ENCODE measurements at regions not wholly inside any gene's neighbourhood (a gene's known extent, or its start where the extent isn't known, plus 50 kb on each side); places are given as distances from the start of the nearest gene placed in this dataset.
"Not testable (repeated sequence)": the region's sequence is repeated elsewhere in the genome, so short reads cannot be mapped to it uniquely, and the experiment has no call there.

DNA sequence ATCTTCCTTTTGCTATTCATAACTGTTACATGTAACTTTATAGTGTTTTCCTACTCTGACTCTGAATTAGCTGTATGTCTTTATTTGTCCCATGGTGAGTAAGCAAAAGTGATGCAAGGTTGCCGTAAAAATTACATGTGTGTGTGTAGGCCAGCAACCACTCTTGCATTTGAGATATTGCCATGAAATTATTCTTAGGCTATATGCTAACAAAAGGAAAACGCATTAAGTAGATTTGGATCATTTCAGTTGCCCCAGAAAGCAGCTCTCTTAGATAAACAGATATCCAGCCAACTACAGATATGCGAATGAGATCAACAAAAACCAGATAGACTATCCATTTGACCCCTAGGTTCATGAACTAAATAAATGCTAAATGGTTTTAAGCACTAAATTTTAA is 73.6 kb downstream of the CYLC2 start:
- no peak for DNase-seq

DNA sequence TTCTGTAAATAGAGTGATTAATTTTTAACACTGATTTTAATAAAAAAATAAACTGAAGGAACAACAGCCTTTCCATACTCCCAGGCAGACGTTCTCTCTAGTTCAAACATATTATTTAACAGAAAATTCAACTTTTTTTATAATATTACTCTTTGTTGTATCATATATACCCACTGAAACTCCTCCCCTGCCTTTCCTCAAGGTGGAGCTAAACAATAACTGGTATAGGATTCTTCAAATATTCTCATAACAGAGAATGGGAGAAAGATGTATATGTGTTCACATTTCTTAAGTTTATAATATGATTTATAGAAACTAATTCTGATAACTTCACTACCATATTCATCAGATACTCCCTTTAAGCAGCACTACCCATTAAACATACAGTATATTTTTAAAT is 83.4 kb downstream of the CYLC2 start:
- DNase-seq, result peak in 1 of 2 experiments; percentile 6

DNA sequence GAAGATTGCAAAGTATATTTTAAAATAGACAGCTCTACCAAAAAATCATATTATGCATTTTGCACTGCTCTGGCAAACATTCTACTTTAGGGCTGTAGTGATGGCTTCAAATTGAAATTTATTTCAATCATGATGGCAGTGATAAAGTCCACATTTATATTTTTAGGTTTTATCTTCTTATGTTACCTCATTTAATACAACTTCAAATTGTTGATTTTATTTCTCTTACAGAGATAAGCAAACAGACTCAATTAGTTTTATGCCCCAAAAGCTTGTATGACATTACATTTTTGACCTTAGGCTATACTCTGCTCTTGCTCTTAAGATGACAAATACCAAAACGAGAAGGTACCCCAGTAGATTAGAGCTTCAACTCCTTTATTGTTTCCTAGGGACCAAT is 87.4 kb downstream of the CYLC2 start:
- no peak for DNase-seq

DNA sequence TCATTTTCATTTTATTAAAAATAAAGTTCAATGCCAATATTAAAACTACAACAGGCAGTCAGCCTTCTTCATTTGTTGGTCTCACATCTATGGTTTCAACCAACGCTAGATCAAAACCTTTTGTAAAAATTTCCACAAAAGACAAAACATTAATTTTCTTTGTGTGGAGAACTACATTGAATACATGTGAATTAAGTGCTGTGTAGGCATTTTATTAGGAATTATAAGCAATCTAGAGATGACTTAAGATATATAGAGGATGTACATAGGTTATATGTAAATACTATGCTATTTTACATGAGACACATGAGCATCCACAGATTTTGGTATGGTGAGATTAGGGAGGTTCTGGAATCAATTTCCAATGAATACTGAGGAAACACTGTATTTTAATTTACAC is 94.2 kb downstream of the CYLC2 start:
- no peak for DNase-seq

- DNase-seq, result no peak
Measured at GRCh38 chr9:103104101-103104500, 109.0 kb downstream of the CYLC2 start.

GRCh38 chr9:103116246-103116645 is 121.1 kb downstream of the CYLC2 start:
- no peak for DNase-seq

- no peak for DNase-seq
Measured at GRCh38 chr9:103126494-103126893, 131.4 kb downstream of the CYLC2 start.

GRCh38 chr9:103139891-103140290 is 144.8 kb downstream of the CYLC2 start:
- no peak for DNase-seq

DNA sequence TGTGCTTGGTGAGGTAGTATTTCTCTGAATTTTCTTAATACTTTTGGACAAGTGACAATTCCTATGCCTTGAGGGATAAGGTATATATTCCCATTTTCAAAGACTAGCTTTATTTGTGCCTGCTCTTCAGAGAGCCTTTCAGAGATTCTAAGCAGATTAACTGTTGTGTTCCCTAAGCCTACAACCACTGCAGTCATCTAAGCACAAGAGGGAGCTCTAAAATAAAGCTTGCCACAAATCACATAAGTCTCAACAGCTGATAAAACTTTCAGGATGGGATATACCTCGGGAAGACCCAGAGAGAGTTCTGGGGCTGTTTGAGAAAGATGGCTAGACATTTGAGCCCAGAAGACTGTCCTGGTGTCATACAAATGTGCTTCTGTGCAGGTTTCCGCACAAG is 157.3 kb downstream of the CYLC2 start:
- peak; percentile 6 to 8 for DNase-seq

DNA sequence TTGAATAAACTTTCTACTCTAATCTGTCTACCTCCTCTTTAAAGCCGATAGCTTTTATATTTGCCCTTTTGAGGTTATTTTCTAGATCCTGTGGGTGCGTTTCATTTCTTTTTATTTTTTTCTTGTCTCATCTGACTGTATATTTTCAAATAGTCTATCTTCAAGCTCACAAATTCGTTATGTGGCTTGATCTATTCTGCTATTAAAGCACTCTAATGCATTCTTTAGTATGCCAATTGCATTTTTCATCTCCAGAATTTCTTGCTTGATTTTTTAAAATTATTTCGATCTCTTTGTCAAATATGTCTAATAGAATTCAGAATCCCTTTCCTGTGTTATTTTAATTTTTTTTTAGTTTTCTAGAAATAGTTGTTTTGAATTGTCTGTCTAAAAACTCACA is 172.4 kb downstream of the CYLC2 start:
- no peak for DNase-seq

DNA sequence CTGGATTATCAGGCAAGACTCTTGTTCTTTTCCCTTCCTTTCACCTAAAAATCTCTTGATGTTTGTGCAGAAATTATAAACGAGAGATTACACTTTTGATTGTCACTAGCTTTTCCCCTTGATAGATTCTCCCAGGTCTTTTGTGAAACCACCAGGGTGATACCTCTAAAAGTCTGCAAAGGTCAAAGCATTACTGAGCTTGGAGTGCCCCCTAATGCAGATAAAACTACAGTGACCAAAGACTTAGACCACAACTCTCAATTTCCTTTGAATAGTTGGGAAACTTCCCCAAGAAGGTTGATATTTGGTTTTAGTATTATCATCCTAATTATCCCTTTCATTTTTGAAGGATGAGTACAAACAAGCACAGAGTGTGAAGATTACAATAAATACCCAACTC is 173.1 kb downstream of the CYLC2 start:
- DNase-seq, result no peak

DNA sequence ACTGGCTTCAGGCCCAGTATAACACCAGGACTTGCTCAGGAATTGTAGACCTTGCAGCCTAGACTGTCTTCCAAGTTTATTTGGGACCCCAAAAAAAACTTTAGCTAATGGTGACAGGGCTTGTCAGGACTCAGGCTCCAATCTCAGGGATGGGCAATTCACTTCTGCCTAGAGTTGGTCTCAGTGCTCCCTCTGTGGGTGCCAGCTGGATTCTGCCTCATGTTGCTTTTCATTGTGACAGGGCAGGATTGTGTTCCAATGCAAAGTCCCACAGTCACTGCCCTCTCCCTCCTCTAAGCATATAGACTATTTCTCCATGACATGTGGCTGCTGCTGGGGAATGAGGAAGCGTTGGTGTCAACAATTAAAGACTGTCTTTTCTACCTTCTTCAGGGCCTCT is 174.7 kb downstream of the CYLC2 start:
- no peak for DNase-seq

DNA sequence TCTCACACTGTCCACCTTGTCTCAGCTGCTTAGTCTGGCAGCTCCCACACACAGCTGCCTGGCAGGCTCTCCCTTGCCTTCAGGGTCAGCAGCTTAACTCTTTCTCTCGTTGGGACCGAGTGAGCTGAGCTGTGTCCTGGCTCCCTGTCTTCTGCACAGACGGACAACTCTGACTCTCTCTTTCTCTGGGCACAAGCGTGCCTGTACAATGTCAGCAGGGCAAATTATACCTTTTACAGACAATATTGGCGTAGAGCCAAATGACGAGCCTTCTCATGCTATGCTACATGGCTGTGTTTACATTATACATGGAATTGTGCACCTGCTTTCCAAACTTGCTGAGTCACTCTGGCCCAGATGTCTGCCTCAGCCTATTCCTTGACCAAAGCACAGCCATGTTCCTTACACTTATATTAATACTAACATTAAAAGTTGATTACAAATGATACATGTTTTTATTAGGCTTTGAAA is 188.6 kb downstream of the CYLC2 start:
- no peak for DNase-seq

DNA sequence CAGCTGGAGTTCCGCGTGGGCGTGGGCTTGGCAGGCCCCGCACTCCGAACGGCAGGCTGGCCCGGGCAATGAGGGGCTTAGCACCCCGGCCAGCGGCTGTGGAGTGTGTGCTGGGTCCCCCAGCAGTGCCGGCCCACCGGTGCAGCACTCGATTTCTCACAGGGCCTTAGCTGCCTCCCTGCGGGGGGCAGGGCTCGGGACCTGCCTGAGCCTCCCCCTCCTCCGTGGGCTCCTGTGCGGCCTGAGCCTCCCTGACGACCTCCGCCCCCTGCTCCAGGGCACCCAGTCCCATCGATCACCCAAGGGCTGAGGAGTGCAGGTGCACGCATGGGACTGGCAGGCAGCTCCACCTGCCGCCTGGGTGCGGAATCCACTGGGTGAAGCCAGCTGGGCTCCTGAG is 191.8 kb downstream of the CYLC2 start:
- DNase-seq, result no peak

GRCh38 chr9:103188781-103189350 is 193.7 kb downstream of the CYLC2 start:
- DNase-seq, result no peak

- no peak for DNase-seq
Measured at GRCh38 chr9:103193992-103194391, 198.9 kb downstream of the CYLC2 start.

GRCh38 chr9:103203172-103203571 is 208.0 kb downstream of the CYLC2 start:
- DNase-seq, result no peak

DNA sequence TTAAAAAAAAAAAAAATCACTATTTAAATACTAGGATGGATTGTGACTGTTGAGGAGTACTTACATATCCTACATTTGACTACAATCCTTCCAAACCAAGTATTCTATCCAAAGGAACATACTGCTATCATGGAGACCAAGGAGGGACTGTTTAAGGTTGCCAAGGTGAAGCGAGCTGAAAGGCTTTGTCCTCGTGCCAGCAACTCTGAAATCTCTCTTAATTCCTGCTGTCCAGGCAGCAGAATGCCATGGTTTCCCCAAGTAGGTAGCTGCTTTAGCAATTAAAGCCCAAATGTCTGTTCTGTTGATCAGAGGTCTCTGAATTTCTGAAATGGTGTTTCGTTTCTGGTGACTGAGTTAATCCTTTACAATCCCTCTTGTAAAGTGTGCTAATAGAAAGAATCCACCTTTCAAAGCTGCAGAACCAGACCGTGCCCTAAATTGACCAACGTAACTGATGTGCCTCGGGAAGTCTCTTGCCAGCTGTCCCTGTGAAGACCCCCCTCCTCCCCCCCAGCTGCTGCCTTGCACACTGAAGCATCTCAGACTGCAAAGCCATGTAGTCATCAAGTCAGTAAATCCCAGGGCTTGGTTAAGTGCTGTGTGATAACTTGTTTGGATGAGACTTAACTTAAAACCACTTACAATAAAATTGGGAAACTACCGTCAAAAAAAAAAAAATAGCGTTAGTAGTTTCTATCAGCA is 210.9 kb downstream of the CYLC2 start:
- DNase-seq, result not testable (repeated sequence)

DNA sequence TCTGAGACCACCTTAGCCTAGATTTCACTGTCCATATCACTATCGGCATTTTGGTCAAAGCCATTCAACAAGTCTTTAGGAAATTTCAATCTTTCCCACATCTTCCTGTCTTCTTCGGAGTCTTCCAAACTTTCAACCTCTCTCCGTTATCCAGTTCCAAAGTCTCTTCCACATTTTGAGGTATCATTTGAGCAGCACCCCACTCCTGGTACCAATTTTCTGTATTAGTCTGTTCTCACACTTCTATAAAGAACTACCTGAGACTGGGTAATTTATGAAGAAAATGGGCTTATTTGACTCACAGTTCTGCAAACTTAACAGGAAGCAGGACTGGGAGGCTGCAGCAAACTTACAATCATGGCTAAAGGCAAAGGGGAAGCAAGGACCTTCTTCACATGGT is 215.5 kb downstream of the CYLC2 start:
- DNase-seq, result no peak

DNA sequence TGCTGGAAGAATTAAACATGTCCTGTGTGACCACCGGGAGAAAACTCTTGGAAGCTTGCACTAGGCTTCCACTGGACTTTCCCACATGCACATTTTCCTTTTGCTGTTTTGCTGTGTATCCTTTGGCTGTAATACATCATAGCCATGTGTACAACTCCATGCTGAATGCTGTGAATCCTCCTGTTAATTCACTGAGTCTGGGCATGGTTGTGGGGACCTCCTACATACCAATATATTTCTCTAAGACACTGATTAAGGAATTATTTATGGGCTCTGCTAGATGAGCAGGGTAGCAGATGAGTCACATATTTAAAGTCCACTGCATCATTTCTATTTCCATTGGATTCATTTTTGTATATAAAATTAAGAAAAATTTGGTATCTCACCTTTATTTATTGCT is 220.1 kb downstream of the CYLC2 start:
- DNase-seq, result no peak

- DNase-seq, result no peak
Measured at GRCh38 chr9:103225702-103226646, 230.8 kb downstream of the CYLC2 start.

DNA sequence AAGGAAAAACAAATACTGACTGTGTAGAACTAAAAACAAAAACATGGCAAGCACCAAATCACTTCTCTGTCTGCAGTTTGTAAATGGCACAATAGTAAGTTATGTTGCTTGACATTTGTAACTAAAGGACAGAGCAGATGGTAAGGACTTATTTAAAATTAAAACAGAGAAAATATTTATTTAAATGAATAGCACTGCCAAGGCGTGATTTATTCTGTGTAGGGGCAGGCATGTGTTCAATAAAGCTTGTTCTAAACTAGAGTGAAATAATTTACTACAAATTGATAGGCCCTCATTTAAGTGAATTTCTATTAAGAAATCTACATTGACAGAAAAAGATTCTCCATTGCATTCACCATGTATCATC is 231.5 kb downstream of the CYLC2 start:
- no peak for DNase-seq

- not testable (repeated sequence) for DNase-seq
Measured at GRCh38 chr9:103237571-103238109, 242.5 kb downstream of the CYLC2 start.

GRCh38 chr9:103242025-103242424 is 246.9 kb downstream of the CYLC2 start:
- DNase-seq, result no peak
